Neuronal stem cell (in vitro differentiated cells): ENCODE measurements at regions not wholly inside any gene's neighbourhood (a gene's known extent, or its start where the extent isn't known, plus 50 kb on each side); places are given as distances from the start of the nearest gene placed in this dataset.
A peak's percentile ranks its signal among the peaks of the same experiment; 100 is the strongest.

Source experiments
- DNase-seq: peaks from one replicate; pipeline ENCODE4 v3.0.0-alpha.2; 2013; ENCODE audit warnings: low spot score
- H2AFZ ChIP-seq: one replicate; pipeline ENCODE4 v1.6.1; 2013; ENCODE audit warnings: mild to moderate bottlenecking, low read length, inconsistent platforms
- H2AK5ac ChIP-seq: 2 replicates; pipeline ENCODE4 v1.6.1; 2013; ENCODE audit warnings: low read depth, mild to moderate bottlenecking, inconsistent platforms, low read length, moderate library complexity, mixed read lengths
- H2BK120ac ChIP-seq: 2 replicates; pipeline ENCODE4 v1.6.1; 2013; ENCODE audit warnings: low read depth, mild to moderate bottlenecking, inconsistent platforms, low read length, moderate library complexity, mixed read lengths
- H2BK12ac ChIP-seq: one replicate; pipeline ENCODE4 v1.6.1; 2013; ENCODE audit warnings: low read length, inconsistent platforms
- H2BK15ac ChIP-seq: 2 replicates; pipeline ENCODE4 v1.6.1; 2013; ENCODE audit warnings: mild to moderate bottlenecking, low read length, inconsistent platforms, mixed read lengths
- H2BK5ac ChIP-seq: one replicate; pipeline ENCODE4 v1.6.1; 2013; ENCODE audit warnings: inconsistent platforms, mild to moderate bottlenecking, low read length, moderate library complexity
- H3K14ac ChIP-seq: one replicate; pipeline ENCODE4 v1.6.1; 2013; ENCODE audit warnings: low read length, inconsistent platforms
- H3K18ac ChIP-seq: 2 replicates; pipeline ENCODE4 v1.6.1; 2013; ENCODE audit warnings: low read length, inconsistent platforms
- H3K23ac ChIP-seq: 2 replicates; pipeline ENCODE4 v1.6.1; 2013; ENCODE audit warnings: low read depth, mild to moderate bottlenecking, mixed read lengths, low read length, inconsistent platforms; ENCODE audit not compliant: poor library complexity
- H3K27ac ChIP-seq: replicated peaks from 3 replicates; pipeline ENCODE4 v1.5.1; 2013; ENCODE audit warnings: low read length, inconsistent platforms
- H3K27me3 ChIP-seq, 3 experiments: 2 replicates each; pipeline ENCODE4 v1.6.1; 2013; ENCODE audit warnings: low read length in 3 of 3, mild to moderate bottlenecking in 2 of 3, inconsistent platforms in 1 of 3, low read depth in 1 of 3, mixed read lengths in 1 of 3, moderate library complexity in 1 of 3; ENCODE audit not compliant: control insufficient read depth in 3 of 3, insufficient read depth in 3 of 3
- H3K36me3 ChIP-seq, 2 donors: replicated peaks in 1 of 2; 2 replicates each; pipeline ENCODE4 v1.6.1; 2013; ENCODE audit warnings: low read length in 2 of 2; ENCODE audit not compliant: control insufficient read depth in 2 of 2, insufficient read depth in 2 of 2
- H3K4ac ChIP-seq: 2 replicates; pipeline ENCODE4 v1.6.1; 2013; ENCODE audit warnings: inconsistent platforms, mild to moderate bottlenecking, low read length, moderate library complexity
- H3K4me1 ChIP-seq, 2 donors: 1 replicate in 1 of 2; 2 replicates in 1 of 2; pipeline ENCODE4 v1.6.1; 2013; ENCODE audit warnings: low read length in 2 of 2, low read depth in 1 of 2; ENCODE audit not compliant: control insufficient read depth in 2 of 2, insufficient read depth in 1 of 2
- H3K4me2 ChIP-seq: one replicate; pipeline ENCODE4 v1.6.1; 2013; ENCODE audit warnings: mild to moderate bottlenecking, low read length, inconsistent platforms; ENCODE audit not compliant: insufficient read depth, poor library complexity, severe bottlenecking
- H3K4me3 ChIP-seq, 2 donors: 2 replicates each; pipeline ENCODE4 v1.5.1; 2013; ENCODE audit warnings: low read length in 2 of 2, mild to moderate bottlenecking in 2 of 2, inconsistent platforms in 1 of 2, moderate library complexity in 1 of 2
- H3K79me1 ChIP-seq: one replicate; pipeline ENCODE4 v1.6.1; 2013; ENCODE audit warnings: low read depth, mild to moderate bottlenecking, inconsistent platforms, low read length, moderate library complexity
- H3K9ac ChIP-seq: one replicate; pipeline ENCODE4 v1.6.1; 2013; ENCODE audit warnings: mild to moderate bottlenecking, low read depth, low read length, inconsistent platforms; ENCODE audit not compliant: poor library complexity
- H3K9me3 ChIP-seq, 2 donors: replicated peaks in 1 of 2; 2 replicates each; pipeline versions ENCODE3 to v1.6.1; 2013; ENCODE audit warnings: low read length in 2 of 2, mild to moderate bottlenecking in 2 of 2, inconsistent platforms in 1 of 2, low read depth in 1 of 2, mixed read lengths in 1 of 2, moderate library complexity in 1 of 2; ENCODE audit not compliant: control insufficient read depth in 2 of 2, insufficient read depth in 1 of 2
- H4K8ac ChIP-seq: one replicate; pipeline ENCODE4 v1.6.1; 2013; ENCODE audit warnings: low read depth, mild to moderate bottlenecking, inconsistent platforms, low read length, moderate library complexity
- H4K91ac ChIP-seq: one replicate; pipeline ENCODE4 v1.6.1; 2013; ENCODE audit warnings: low read length, low read depth, mild to moderate bottlenecking, inconsistent platforms; ENCODE audit not compliant: poor library complexity
- WGBS, 2 donors: extraction: QIAGEN DNeasy Blood & Tissue Kit; methylation state at CpG; one replicate each; pipeline ENCODE4 v1.1.7; 2013; ENCODE audit warnings: missing lambda C conversion rate in 2 of 2, mixed read lengths in 1 of 2; ENCODE audit not compliant: insufficient read length in 2 of 2, insufficient replicate concordance in 1 of 2; ENCODE audit errors: extremely low coverage in 2 of 2; 5-methylcytosine and 5-hydroxymethylcytosine counted together
- small RNA-seq: library from polyadenylated mRNA; stranded (forward); fragments of <200 nt; extraction: miRNeasy Mini kit (QIAGEN cat#:217004); gene quantifications from one replicate; pipeline ENCODE3, GENCODE V24; 2013; ENCODE audit not compliant: insufficient read depth

GRCh38 chr9:94204174-94204573, 54.9 kb upstream of the ZNF169 start:
- no peak overlapping the region for H2BK120ac ChIP-seq
- H3K27ac ChIP-seq, result no peak overlapping the region
- DNase-seq, result no peak
- H3K4me1 ChIP-seq, result no peaks in the 10 kb centered on the region
- H4K91ac ChIP-seq, result no peak overlapping the region
- no CpG with 5 or more reads among the region's 4 CpGs for WGBS, 2 donors
- H3K4me3 ChIP-seq, result no peak overlapping the region
- no peak overlapping the region for H3K23ac ChIP-seq
- H3K36me3 ChIP-seq, result peaks cover 0 to 2% of the 10 kb centered on the region in 2 donors
- H2AFZ ChIP-seq, result no peak overlapping the region
- H3K27me3 ChIP-seq, result no peaks in the 10 kb centered on the region
- no peaks in the 10 kb centered on the region for H3K79me1 ChIP-seq
- H3K18ac ChIP-seq, result no peak overlapping the region
- no peak overlapping the region for H3K9ac ChIP-seq
- no peak overlapping the region for H4K8ac ChIP-seq
- H2BK15ac ChIP-seq, result no peak overlapping the region
- no peak overlapping the region for H2BK12ac ChIP-seq
- H2AK5ac ChIP-seq, result no peak overlapping the region
- no peak overlapping the region for H3K4ac ChIP-seq
- no peaks in the 10 kb centered on the region for H3K9me3 ChIP-seq
- no peak overlapping the region for H3K4me2 ChIP-seq
- no peak overlapping the region for H2BK5ac ChIP-seq
- H3K14ac ChIP-seq, result no peak overlapping the region

- no peak overlapping the region for H3K18ac ChIP-seq
- H3K23ac ChIP-seq, result no peak overlapping the region
- no peak overlapping the region for H4K8ac ChIP-seq
- no peaks in the 10 kb centered on the region for H3K9me3 ChIP-seq
- DNase-seq, result no peak
- H2BK15ac ChIP-seq, result no peak overlapping the region
- H3K4ac ChIP-seq, result no peak overlapping the region
- H3K4me2 ChIP-seq, result no peak overlapping the region
- H3K14ac ChIP-seq, result no peak overlapping the region
- no peak overlapping the region for H4K91ac ChIP-seq
- no peak overlapping the region for H2AFZ ChIP-seq
- no peak overlapping the region for H3K9ac ChIP-seq
- no peak overlapping the region for H2BK5ac ChIP-seq
- peaks cover 0 to 5% (median 0%) of the 10 kb centered on the region in 3 experiments for H3K27me3 ChIP-seq
- H3K79me1 ChIP-seq, result no peaks in the 10 kb centered on the region
- H3K4me3 ChIP-seq, result no peak overlapping the region
- no peaks in the 10 kb centered on the region for H3K36me3 ChIP-seq
- no CpG with 5 or more reads among the region's 1 CpG for WGBS, 2 donors
- no peak overlapping the region for H3K27ac ChIP-seq
- H3K4me1 ChIP-seq, result no peaks in the 10 kb centered on the region
- H2BK120ac ChIP-seq, result no peak overlapping the region
- H2BK12ac ChIP-seq, result no peak overlapping the region
- no peak overlapping the region for H2AK5ac ChIP-seq
Measured at GRCh38 chr9:94207781-94208180, 51.3 kb upstream of the ZNF169 start.

Small RNAs in the stretch of these regions (small RNA-seq; reads per million reads assigned to genes)
- gene MIRLET7A1 (12.6 reads per million, percentile 66 among the genes with 10 or more reads in this experiment), gene MIRLET7D (8.3 reads per million, percentile 47 among the genes with 10 or more reads in this experiment), gene MIRLET7F1 (2.0 reads per million)
